PC-3 (cell line): ENCODE measurements at regions not wholly inside any gene's neighbourhood (a gene's known extent, or its start where the extent isn't known, plus 50 kb on each side); places are given as distances from the start of the nearest gene placed in this dataset.
A peak's percentile ranks its signal among the peaks of the same experiment; 100 is the strongest.

Source experiments
- ATAC-seq: fragments of 200-7000 bp; cut with Tn5 transposase; 2 replicates; pipeline ENCODE4 v1.9.1; 2020; ENCODE audit warnings: mild to moderate bottlenecking, moderate library complexity
- BruUV-seq: library from RNA; stranded (reverse); fragments of 400-500 nt; replicated peaks from 2 replicates; lab custom pipeline; 2021; lab: Mats Ljungman, UMichigan
- CTCF ChIA-PET: fragments of 300-600 bp; sonication (Branson Sonifier 250); formaldehyde crosslinking; loops from one replicate; lab custom pipeline; 2022; ENCODE audit warnings: antibody characterized with exemption; lab: Charles Lee
- POLR2A ChIA-PET: fragments of 300-600 bp; sonication (Branson Sonifier 250); formaldehyde crosslinking; loops from one replicate; lab custom pipeline; 2022; ENCODE audit warnings: antibody characterized with exemption; ENCODE audit not compliant: unreplicated experiment; lab: Charles Lee
- DNase-seq: peaks from one replicate; pipeline ENCODE4 v3.0.0-alpha.2; 2015
- H2AFZ ChIP-seq: fragments of 300-600 bp; sonication (generic); 2 replicates; pipeline ENCODE4 v1.6.0; 2016; ENCODE audit warnings: antibody characterized with exemption, low read length
- H3F3A ChIP-seq: fragments of 300-600 bp; sonication (generic); one replicate; pipeline ENCODE4 v1.6.0; 2017; ENCODE audit warnings: antibody characterized with exemption, low read length, control low read depth, mild to moderate bottlenecking; ENCODE audit not compliant: unreplicated experiment
- H3K27ac ChIP-seq: fragments of 300-600 bp; sonication (generic); 2 replicates; pipeline ENCODE4 v1.5.1; 2016; ENCODE audit warnings: mild to moderate bottlenecking, low read length
- H3K27me3 ChIP-seq: fragments of 300-600 bp; sonication (generic); 2 replicates; pipeline ENCODE4 v1.6.1; 2016; ENCODE audit warnings: low read length, mixed read lengths
- H3K36me3 ChIP-seq: fragments of 300-600 bp; sonication (generic); 2 replicates; pipeline ENCODE4 v1.6.1; 2016; ENCODE audit warnings: low read depth, mixed run types, low read length, mixed read lengths
- H3K4me1 ChIP-seq: fragments of 300-600 bp; sonication (generic); 2 replicates; pipeline ENCODE4 v1.5.1; 2016; ENCODE audit warnings: low read length; ENCODE audit not compliant: insufficient read depth
- H3K4me2 ChIP-seq: fragments of 300-600 bp; sonication (generic); 2 replicates; pipeline ENCODE4 v1.6.0; 2016; ENCODE audit warnings: low read length
- H3K4me3 ChIP-seq: fragments of 300-600 bp; sonication (generic); 2 replicates; pipeline ENCODE4 v1.5.1; 2016; ENCODE audit warnings: mild to moderate bottlenecking, low read length, mixed read lengths
- H3K79me2 ChIP-seq: fragments of 300-600 bp; sonication (generic); 2 replicates; pipeline ENCODE4 v1.6.1; 2017; ENCODE audit warnings: low read length, mixed read lengths
- H3K9ac ChIP-seq: fragments of 300-600 bp; sonication (generic); 2 replicates; pipeline ENCODE4 v1.6.0; 2016; ENCODE audit warnings: mild to moderate bottlenecking, low read length
- H3K9me2 ChIP-seq: fragments of 300-600 bp; sonication (generic); replicated peaks from 2 replicates; pipeline ENCODE4 v1.6.1; 2016; ENCODE audit warnings: mixed run types, low read length, mixed read lengths
- H3K9me3 ChIP-seq: fragments of 300-600 bp; sonication (generic); 2 replicates; pipeline ENCODE4 v1.6.1; 2016; ENCODE audit warnings: low read length, mixed read lengths
- H4K20me1 ChIP-seq: fragments of 300-600 bp; sonication (generic); 2 replicates; pipeline ENCODE4 v1.6.1; 2016; ENCODE audit warnings: low read length, mixed read lengths
- CTCF ChIP-seq: fragments of 300-600 bp; sonication (generic); conservative IDR thresholded peaks from 2 replicates; pipeline ENCODE4 v1.5.1; 2017; ENCODE audit warnings: antibody characterized with exemption, low read depth, mild to moderate bottlenecking, low read length
- EZH2 ChIP-seq: fragments of 300-600 bp; sonication (generic); IDR thresholded peaks from one replicate; pipeline ENCODE4 v1.6.1; 2017; ENCODE audit warnings: antibody characterized with exemption, mild to moderate bottlenecking, low read length; ENCODE audit not compliant: unreplicated experiment
- EZH2phosphoT487 ChIP-seq: fragments of 300-600 bp; sonication (generic); IDR thresholded peaks from 2 replicates; pipeline ENCODE4 v1.6.1; 2018; ENCODE audit warnings: mild to moderate bottlenecking, antibody characterized with exemption, low read length, borderline replicate concordance
- intact Hi-C: fragments of 100-400 bp; cut with micrococcal nuclease; formaldehyde crosslinking; loops from 2 replicates; pipeline ENCODE4 v1.9.0; 2023

GRCh38 chr7:47194516-47195057, 387.3 kb downstream of the TNS3 start:
- H3K9me3 ChIP-seq: no peaks in the 10 kb centered on the region
- no peaks in the 10 kb centered on the region for H3F3A ChIP-seq
- DNase-seq (no peak), ATAC-seq (no peak)
- ChIA-PET CTCF (no interaction called here), POLR2A (no interaction called here)
- no peak overlapping the region for H3K4me3 ChIP-seq
- intact Hi-C loops: no loop called here
- H3K9me2 ChIP-seq: no peaks in the 10 kb centered on the region
- no TSS peak for BruUV-seq
- H4K20me1 ChIP-seq: no peaks in the 10 kb centered on the region
- TF ChIP-seq CTCF (no peak), EZH2phosphoT487 (no peak), EZH2 (no peak)
- no peak overlapping the region for H3K9ac ChIP-seq
- no peaks in the 10 kb centered on the region for H3K79me2 ChIP-seq
- no peak overlapping the region for H3K27ac ChIP-seq
- no peaks in the 10 kb centered on the region for H3K4me1 ChIP-seq
- no peak overlapping the region for H3K4me2 ChIP-seq
- H2AFZ ChIP-seq: no peak overlapping the region
- no peaks in the 10 kb centered on the region for H3K36me3 ChIP-seq
- peaks cover 5% of the 10 kb centered on the region for H3K27me3 ChIP-seq

GRCh38 chr7:47192978-47193377, 388.9 kb downstream of the TNS3 start:
- no peak overlapping the region for H3K4me2 ChIP-seq
- no TSS peak for BruUV-seq
- H3K4me1 ChIP-seq: no peaks in the 10 kb centered on the region
- intact Hi-C loops: no loop called here
- CTCF ChIA-PET: no interaction called here
- no peak overlapping the region for H2AFZ ChIP-seq
- H3K9me3 ChIP-seq: no peaks in the 10 kb centered on the region
- H3K9me2 ChIP-seq: no peaks in the 10 kb centered on the region
- H3K79me2 ChIP-seq: no peaks in the 10 kb centered on the region
- H3K36me3 ChIP-seq: no peaks in the 10 kb centered on the region
- POLR2A ChIA-PET: no interaction called here
- peak; percentile 25 for DNase-seq
- H3K27me3 ChIP-seq: peaks cover 5% of the 10 kb centered on the region
- no peak overlapping the region for H3K27ac ChIP-seq
- ATAC-seq: no peak
- H3K4me3 ChIP-seq: no peak overlapping the region
- H3K9ac ChIP-seq: no peak overlapping the region
- no peaks in the 10 kb centered on the region for H3F3A ChIP-seq
- no peak for TF ChIP-seq EZH2
- no peak for TF ChIP-seq EZH2phosphoT487
- H4K20me1 ChIP-seq: no peaks in the 10 kb centered on the region

- no peak overlapping the region for H3K4me2 ChIP-seq
- ChIA-PET POLR2A (no interaction called here), CTCF (no interaction called here)
- no peaks in the 10 kb centered on the region for H3K4me1 ChIP-seq
- DNase-seq: no peak
- H2AFZ ChIP-seq: no peak overlapping the region
- no peaks in the 10 kb centered on the region for H3K9me2 ChIP-seq
- no peaks in the 10 kb centered on the region for H3K36me3 ChIP-seq
- H3F3A ChIP-seq: no peaks in the 10 kb centered on the region
- no peak overlapping the region for H3K9ac ChIP-seq
- no TSS peak for BruUV-seq
- H3K4me3 ChIP-seq: no peak overlapping the region
- no peak overlapping the region for H3K27ac ChIP-seq
- H3K79me2 ChIP-seq: no peaks in the 10 kb centered on the region
- H3K9me3 ChIP-seq: no peaks in the 10 kb centered on the region
- ATAC-seq: no peak
- peaks cover 5% of the 10 kb centered on the region for H3K27me3 ChIP-seq
- TF ChIP-seq EZH2 (no peak), CTCF (no peak)
- intact Hi-C loops: no loop called here
- no peaks in the 10 kb centered on the region for H4K20me1 ChIP-seq
Observed at GRCh38 chr7:47191876-47192291, 390.0 kb downstream of the TNS3 start.
